Omental fat pad (tissue), 3 donors: ENCODE measurements at regions not wholly inside any gene's neighbourhood (a gene's known extent, or its start where the extent isn't known, plus 50 kb on each side); places are given as distances from the start of the nearest gene placed in this dataset.

Experiments used
- ATAC-seq: fragments of 150-250 bp; one replicate; pipeline ENCODE4 v1.9.1; 2016; ENCODE audit warnings: mild to moderate bottlenecking, moderate library complexity; ENCODE audit not compliant: low FRiP score
- DNase-seq: peaks from one replicate; pipeline ENCODE4 v3.0.0-alpha.2; 2019; ENCODE audit warnings: low spot score
- TF ChIP-seq, protein P1 (sequence below), 3 donors: fragments of 450-650 bp; IDR thresholded peaks; one replicate each; pipeline ENCODE4 v1.5.1; 2016 to 2017; ENCODE audit warnings: antibody characterized with exemption in 3 of 3, mild to moderate bottlenecking in 3 of 3, moderate library complexity in 2 of 3

DNA sequence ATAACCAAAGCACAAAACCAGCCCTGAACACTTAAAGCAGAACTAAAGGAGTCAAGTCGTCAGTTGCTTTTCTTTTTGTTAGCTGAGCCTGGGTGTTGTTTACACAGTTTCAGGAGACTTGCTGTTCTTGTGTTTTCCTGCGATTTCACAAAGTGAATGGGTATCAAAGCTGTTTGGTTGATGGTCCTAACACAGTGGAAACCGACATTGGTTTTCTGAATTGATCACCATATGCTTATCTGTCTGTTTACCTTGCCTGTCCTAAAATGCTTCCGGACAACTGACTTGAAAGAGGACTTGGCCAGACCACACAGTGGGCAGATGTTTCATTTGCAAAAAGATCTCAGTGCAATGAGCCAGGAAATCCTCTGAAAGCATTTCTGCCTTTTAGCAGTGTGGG lies 676.4 kb downstream of the PRELID2 start:
- DNase-seq (no peak), ATAC-seq (no peak)
- TF ChIP-seq, protein P1, sequence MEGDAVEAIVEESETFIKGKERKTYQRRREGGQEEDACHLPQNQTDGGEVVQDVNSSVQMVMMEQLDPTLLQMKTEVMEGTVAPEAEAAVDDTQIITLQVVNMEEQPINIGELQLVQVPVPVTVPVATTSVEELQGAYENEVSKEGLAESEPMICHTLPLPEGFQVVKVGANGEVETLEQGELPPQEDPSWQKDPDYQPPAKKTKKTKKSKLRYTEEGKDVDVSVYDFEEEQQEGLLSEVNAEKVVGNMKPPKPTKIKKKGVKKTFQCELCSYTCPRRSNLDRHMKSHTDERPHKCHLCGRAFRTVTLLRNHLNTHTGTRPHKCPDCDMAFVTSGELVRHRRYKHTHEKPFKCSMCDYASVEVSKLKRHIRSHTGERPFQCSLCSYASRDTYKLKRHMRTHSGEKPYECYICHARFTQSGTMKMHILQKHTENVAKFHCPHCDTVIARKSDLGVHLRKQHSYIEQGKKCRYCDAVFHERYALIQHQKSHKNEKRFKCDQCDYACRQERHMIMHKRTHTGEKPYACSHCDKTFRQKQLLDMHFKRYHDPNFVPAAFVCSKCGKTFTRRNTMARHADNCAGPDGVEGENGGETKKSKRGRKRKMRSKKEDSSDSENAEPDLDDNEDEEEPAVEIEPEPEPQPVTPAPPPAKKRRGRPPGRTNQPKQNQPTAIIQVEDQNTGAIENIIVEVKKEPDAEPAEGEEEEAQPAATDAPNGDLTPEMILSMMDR (IDR thresholded peaks at IDR 0.05) = no peak

DNA sequence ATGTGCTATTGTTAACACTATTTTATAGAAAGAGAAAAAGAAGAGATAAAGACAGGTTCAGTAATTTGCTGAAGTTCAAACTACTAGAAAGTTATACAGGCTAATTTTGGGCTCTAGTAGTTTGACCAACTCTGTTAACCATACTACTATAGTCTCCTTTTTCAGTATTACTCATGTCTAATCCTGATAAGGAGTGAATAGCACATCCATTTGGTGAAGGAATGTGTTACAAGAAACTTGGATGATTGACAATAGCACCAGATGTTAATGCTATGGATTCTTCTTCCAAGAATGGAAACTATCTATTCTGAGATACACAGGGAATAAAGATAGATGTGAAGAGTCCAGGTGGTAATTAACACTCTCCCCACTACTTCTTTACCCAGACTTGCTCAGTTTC lies 677.3 kb downstream of the PRELID2 start:
- ATAC-seq = no peak
- TF ChIP-seq, protein P1 (IDR thresholded peaks at IDR 0.05) = no peak
- DNase-seq = no peak

GRCh38 chr5:145141534-145141933 lies 693.6 kb downstream of the PRELID2 start:
- DNase-seq (no peak), ATAC-seq (no peak)
- TF ChIP-seq, protein P1 (IDR thresholded peaks at IDR 0.05) = no peak

GRCh38 chr5:145130996-145131395 lies 704.1 kb downstream of the PRELID2 start:
- ATAC-seq = no peak
- TF ChIP-seq, protein P1 (IDR thresholded peaks at IDR 0.05) = no peak
- no peak for DNase-seq

- ATAC-seq = no peak
- TF ChIP-seq, protein P1 (IDR thresholded peaks at IDR 0.05) = no peak
- no peak for DNase-seq
These were observed 705.3 kb downstream of the PRELID2 start for GRCh38 chr5:145129797-145130196.

DNA sequence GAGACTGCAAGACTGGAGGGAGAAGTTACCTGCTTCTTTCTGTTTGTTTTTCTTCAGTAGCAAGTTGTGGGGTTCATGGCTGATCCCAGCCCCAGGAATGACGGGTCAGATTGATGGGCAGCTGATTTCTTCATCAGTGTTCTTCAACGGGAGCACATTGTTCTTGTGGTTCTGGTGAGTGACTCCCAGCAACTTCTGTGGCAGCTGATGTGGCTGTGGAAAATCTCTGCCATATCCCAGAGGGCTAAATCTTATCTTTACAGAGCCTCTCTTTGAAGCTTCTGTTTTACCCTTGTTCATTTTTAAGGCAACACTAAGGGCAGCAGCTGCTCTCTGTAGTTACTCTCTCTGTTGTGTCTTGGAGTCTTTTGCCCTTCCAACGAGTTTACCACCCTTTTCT lies 710.3 kb downstream of the PRELID2 start:
- no peak for DNase-seq
- no peak for ATAC-seq
- TF ChIP-seq, protein P1 (IDR thresholded peaks at IDR 0.05) = no peak

DNA sequence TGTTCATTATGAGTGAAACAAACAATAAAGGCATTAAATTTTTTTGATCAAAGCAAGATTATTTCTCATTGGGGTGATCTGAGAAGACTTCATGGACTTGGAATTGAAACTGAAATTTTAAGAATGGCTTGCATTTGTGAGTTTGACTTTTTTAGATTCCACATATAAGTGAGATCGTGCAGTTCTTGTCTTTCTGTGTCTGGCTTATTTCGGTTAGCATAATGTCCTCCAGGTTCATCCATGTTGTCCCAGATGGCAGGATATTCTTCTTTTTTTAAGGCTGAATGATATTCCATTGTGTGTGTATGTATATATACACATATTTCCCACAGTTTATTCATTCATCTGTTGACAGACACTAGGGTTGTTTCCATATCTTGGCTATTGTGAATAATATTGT lies 716.5 kb downstream of the PRELID2 start:
- TF ChIP-seq, protein P1 (IDR thresholded peaks at IDR 0.05) = no peak
- DNase-seq = no peak
- ATAC-seq = no peak
